ENCODE measurements at regions not wholly inside any gene's neighbourhood (a gene's known extent, or its start where the extent isn't known, plus 50 kb on each side); places are given as distances from the start of the nearest gene placed in this dataset.
"Not testable (repeated sequence)": the region's sequence is repeated elsewhere in the genome, so short reads cannot be mapped to it uniquely, and the experiment has no call there.

DNA sequence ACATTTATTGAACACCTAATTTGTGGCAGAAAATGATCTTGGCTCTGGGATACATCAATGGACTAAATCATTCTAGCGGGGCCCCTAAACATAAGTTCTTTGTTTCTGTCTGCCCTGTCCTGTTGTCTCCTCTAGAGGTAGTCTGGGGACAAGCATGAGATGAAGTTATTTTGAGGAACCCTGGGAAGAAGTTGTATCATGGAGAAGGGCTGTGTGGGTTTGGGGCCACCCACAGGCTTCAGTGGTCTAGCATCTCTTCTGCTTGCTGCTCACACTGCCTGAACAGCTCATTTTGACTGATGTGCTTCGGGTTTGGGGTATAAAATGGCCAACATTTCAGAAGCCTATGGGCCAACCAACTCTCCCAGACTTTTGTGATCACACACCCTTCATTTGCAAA is 50.3 kb upstream of the OSBPL11 start:
- no peak for DNase-seq

DNA sequence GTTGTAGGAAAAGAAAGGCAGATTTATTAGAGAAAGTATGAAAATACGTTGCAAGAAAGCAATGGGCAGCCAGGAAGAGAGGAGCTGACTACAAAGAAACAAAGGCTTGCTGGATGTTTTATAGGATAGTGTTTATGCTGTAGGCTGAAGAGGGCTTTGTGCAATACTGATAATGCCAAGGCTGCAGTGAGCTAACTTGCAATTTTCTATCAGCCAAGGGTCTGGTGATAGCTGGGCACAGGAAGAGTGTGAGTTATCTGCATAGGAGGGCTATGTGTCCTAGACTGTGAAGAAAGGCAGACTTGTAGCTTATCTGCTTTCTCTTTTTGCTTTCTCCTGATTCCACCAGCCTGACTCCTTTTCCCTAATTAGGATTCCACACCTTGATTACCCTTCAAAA is 51.3 kb upstream of the OSBPL11 start:
- DNase-seq = no peak

- DNase-seq = no peak
Measured at GRCh38 chr3:125647318-125648014, 52.2 kb upstream of the OSBPL11 start.

DNA sequence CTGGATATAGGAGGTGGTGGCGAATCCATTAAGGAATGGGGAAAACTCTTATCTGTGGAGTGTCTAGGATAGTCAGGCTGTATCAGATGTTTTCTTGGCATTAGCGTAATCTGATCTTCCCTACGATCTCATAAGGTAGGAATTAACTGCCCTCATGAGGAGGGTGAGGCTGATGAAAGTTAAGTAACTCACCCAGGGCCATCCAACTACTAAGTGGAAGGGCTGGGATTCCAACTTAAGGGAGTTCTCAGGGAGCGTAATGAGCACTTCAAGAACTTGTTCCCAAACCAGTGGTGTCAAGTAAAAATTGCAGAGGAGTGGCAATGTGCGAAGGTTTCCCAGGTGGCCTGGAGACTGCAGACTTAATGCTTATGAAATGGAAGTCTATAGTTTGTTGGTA is 55.9 kb upstream of the OSBPL11 start:
- no peak for DNase-seq

DNA sequence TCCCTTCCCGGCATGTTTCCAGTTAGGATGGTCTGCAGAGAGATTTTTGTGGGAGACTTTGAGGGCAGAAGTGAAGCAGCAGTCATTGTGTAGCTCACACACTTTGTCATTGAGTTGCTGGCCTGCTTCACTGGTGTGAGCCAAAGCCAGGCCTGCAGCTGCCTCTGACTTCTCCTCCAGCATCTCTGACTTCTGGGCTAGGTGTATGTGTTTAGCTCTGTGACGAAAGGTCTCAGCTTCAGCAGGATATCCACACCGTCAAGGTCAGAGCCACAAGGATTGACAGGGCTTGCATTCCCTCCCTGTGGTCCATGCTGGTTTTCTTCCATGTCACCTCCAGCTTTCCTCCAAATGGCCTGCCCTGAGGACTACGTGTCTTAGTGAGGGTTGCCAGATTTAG is 57.1 kb upstream of the OSBPL11 start:
- DNase-seq = no peak

DNA sequence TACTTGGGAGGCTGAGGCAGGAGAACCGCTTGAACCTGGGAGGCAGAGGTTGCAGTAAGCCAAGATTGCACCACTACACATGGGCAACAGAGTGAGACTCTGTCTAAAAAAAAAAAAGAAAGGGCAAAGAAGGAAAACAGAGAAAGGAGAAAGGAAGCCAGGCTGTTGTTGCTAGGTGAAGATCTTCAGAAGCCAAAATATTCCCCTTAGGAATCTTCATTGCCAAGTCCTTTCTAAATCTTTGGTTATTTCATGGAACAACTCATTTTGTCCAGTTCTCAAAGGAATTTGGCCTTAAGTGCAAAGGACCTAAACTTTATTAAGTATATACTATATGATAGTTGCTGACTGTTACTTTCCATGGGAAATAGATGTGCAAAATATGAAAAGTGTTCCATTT is 59.2 kb upstream of the OSBPL11 start:
- DNase-seq = no peak

GRCh38 chr3:125662675-125663074 is 67.4 kb upstream of the OSBPL11 start:
- no peak for DNase-seq

DNA sequence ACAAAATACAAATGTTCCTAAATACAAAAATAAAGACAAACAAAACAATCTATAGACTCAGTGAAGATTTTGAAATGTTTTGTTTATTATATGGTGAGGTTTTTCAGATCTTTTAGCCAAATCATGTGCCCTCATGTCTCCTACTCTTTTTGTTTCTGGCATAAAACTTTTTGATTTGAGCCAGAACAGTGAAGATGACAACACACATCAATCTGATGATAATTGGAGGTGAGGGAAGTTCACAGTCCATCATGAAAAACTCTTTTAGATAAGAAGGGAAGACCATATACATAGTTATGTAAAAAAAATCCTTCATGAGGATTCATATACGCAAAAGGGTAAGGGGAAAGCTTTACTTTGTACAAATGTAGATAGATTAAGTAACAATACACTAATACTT is 75.1 kb upstream of the OSBPL11 start:
- no peak for DNase-seq

GRCh38 chr3:125670945-125671344 is 75.6 kb upstream of the OSBPL11 start:
- no peak for DNase-seq

GRCh38 chr3:125671461-125672243 is 76.4 kb upstream of the OSBPL11 start:
- no peak for DNase-seq

DNA sequence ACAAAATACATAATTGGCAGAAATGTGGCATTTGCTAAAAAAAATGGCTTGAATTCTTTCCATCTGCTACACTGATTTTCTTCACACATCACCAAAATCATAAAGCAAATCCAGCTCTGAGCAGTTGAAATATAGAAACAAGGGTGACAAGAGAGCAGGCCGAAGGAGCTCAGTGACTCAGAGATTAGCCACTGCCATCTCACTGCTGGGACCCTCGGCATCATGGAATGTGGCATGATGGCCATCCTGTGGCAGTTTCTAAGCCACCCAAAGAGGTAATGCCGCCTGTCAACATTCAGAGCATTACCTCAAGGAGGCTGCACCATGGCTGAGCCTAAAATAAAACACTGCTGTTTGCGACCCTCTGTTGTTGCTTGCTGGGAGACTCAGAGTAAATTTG is 80.5 kb upstream of the OSBPL11 start:
- DNase-seq = no peak

DNA sequence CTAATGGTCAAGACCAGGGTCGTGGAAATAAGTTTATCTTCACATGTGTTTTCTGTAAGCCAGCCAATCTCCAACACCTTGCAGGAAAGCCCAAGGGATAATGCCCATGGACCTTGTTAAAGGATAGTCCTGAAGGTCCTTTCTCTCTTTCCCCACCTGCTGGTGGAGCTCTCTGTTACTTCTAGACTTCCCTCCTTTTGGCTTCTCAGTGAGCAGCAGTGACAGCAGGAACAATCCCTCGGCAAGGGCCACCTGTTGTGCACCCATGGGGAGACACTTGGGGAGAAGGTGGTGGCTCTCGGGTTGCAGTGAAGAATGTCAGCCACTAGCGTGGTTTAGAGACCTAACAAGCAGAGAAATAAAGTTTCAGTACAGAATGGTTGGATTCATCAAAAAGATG is 84.0 kb upstream of the OSBPL11 start:
- no peak for DNase-seq

DNA sequence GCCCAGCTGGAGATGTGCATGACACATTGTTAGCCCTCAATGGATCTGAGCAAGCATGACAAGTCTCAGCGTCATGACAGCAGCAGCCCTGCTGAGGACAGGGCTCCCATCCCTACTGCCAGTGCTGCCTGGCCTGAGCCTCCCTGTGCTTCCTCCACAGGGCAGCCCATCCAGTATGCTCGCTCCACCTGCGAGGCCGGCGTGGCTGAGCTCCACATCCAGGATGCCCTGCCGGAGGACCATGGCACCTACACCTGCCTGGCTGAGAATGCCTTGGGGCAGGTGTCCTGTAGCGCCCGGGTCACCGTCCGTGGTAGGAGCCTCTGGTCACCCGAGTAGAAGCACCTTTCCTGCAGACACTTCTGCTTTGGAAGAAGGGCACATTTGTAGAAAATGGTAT is 85.8 kb upstream of the OSBPL11 start:
- no peak for DNase-seq

- DNase-seq = not testable (repeated sequence)
Measured at GRCh38 chr3:125681906-125682305, 86.6 kb upstream of the OSBPL11 start.

GRCh38 chr3:125682610-125683009 is 87.3 kb upstream of the OSBPL11 start:
- DNase-seq = not testable (repeated sequence)

- no peak for DNase-seq
Measured at GRCh38 chr3:125683067-125683829, 88.0 kb upstream of the OSBPL11 start.

- DNase-seq = no peak
Measured at GRCh38 chr3:125684199-125684598, 88.9 kb upstream of the OSBPL11 start.

DNA sequence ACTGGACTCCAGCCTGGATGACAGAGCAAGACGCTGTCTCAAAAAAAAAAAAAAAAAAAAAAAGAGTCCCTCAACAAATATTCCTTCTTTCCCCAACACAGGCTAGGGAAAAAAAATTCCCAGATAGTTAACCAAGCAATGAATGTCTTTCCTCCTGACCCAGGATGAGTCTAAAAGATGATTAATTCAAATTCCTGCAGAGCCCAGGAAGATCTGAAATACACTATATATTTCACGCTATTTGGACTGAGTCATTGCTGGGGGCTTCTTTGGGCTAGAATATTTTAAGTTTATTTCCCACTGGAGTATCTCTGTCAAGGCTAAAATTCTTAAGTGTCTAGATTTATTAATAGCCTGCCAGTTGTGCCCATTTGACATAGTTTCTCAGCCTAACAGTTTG is 90.4 kb upstream of the OSBPL11 start:
- DNase-seq = not testable (repeated sequence)

- DNase-seq = no peak
Measured at GRCh38 chr3:125692361-125692760, 97.1 kb upstream of the OSBPL11 start.

- no peak for DNase-seq
Measured at GRCh38 chr3:125693887-125694286, 98.6 kb upstream of the OSBPL11 start.

DNA sequence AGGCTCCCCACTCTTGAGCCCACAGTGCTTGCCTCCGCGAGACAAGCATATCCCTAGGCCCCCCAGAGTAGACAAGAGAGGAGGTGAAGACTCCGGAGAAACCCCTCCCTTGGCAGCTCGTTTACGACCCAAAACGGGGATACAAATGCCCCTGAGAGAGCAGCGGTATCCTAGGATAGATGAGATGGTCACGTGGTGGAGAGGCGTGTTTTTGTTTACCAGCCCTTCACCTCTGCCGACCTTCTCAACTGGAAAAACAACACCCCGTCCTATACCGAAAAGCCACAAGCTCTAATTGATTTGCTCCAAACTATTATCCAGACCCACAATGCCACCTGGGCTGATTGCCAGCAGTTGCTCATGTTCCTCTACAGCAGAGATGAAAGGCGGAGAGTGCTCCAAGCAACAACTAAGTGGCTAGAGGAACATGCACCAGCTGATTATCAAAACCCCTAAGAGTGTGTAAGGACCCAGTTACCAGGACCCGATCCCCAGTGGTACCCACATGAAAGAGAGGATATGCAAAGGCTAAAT is 99.5 kb upstream of the OSBPL11 start:
- no peak for DNase-seq

- no peak for DNase-seq
Measured at GRCh38 chr3:125695688-125696087, 100.4 kb upstream of the OSBPL11 start.

DNA sequence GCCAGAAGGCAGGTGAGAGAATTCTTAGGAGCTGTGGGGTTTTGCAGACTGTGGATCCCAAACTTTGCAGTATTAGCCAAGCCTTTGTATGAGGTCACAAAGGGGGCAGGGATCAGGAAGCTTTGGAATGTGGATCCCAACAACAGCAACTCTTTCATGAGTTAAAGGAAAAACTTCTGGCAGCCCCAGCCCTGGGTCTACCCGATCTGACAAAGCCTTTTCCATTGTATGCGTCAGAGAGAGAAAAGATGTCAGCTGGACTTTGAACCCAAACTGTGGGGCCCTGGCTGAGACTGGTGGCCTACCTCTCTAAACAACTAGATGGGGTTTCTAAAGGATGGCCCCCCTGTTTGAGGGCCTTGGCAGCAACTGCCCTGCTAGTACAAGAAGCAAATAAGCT is 101.8 kb upstream of the OSBPL11 start:
- DNase-seq = not testable (repeated sequence)

Measured in central memory CD4-positive, alpha-beta T cell (primary cell).